ENCODE measurements at regions not wholly inside any gene's neighbourhood (a gene's known extent, or its start where the extent isn't known, plus 50 kb on each side); places are given as distances from the start of the nearest gene placed in this dataset.
"Not testable (repeated sequence)": the region's sequence is repeated elsewhere in the genome, so short reads cannot be mapped to it uniquely, and the experiment has no call there.

GRCh38 chr11:23887122-23887521 lies 609.7 kb upstream of the LUZP2 start:
- not testable (repeated sequence) for DNase-seq

GRCh38 chr11:23893126-23893525 lies 603.7 kb upstream of the LUZP2 start:
- no peak for DNase-seq

GRCh38 chr11:23897453-23898286 lies 599.2 kb upstream of the LUZP2 start:
- no peak for DNase-seq

- no peak for DNase-seq
Measured at GRCh38 chr11:23903044-23903704, 593.7 kb upstream of the LUZP2 start.

- DNase-seq: no peak
Measured at GRCh38 chr11:23919455-23919854, 577.4 kb upstream of the LUZP2 start.

GRCh38 chr11:23923357-23923756 lies 573.5 kb upstream of the LUZP2 start:
- no peak for DNase-seq

- DNase-seq: no peak
Measured at GRCh38 chr11:23924226-23924625, 572.6 kb upstream of the LUZP2 start.

- DNase-seq: no peak
Measured at GRCh38 chr11:23931443-23931842, 565.4 kb upstream of the LUZP2 start.

GRCh38 chr11:23932485-23932898 lies 564.4 kb upstream of the LUZP2 start:
- no peak for DNase-seq

GRCh38 chr11:23933721-23934120 lies 563.1 kb upstream of the LUZP2 start:
- no peak for DNase-seq

GRCh38 chr11:23934671-23935270 lies 562.1 kb upstream of the LUZP2 start:
- DNase-seq: not testable (repeated sequence)

- DNase-seq: not testable (repeated sequence)
Measured at GRCh38 chr11:23942117-23942815, 554.6 kb upstream of the LUZP2 start.

GRCh38 chr11:23944923-23945322 lies 551.9 kb upstream of the LUZP2 start:
- DNase-seq: no peak

- DNase-seq: no peak
Measured at GRCh38 chr11:23947883-23948282, 549.0 kb upstream of the LUZP2 start.

- no peak for DNase-seq
Measured at GRCh38 chr11:23948851-23949250, 548.0 kb upstream of the LUZP2 start.

- no peak for DNase-seq
Measured at GRCh38 chr11:23953951-23954710, 542.7 kb upstream of the LUZP2 start.

GRCh38 chr11:23954730-23955129 lies 542.1 kb upstream of the LUZP2 start:
- DNase-seq: no peak

- DNase-seq: no peak
Measured at GRCh38 chr11:23956586-23956985, 540.3 kb upstream of the LUZP2 start.

GRCh38 chr11:23957314-23957713 lies 539.5 kb upstream of the LUZP2 start:
- DNase-seq: no peak

GRCh38 chr11:23959462-23959861 lies 537.4 kb upstream of the LUZP2 start:
- DNase-seq: no peak

- no peak for DNase-seq
Measured at GRCh38 chr11:23961503-23962338, 535.1 kb upstream of the LUZP2 start.

- DNase-seq: no peak
Measured at GRCh38 chr11:23973244-23973643, 523.6 kb upstream of the LUZP2 start.
